ENCODE measurements at regions not wholly inside any gene's neighbourhood (a gene's known extent, or its start where the extent isn't known, plus 50 kb on each side); places are given as distances from the start of the nearest gene placed in this dataset.

DNA sequence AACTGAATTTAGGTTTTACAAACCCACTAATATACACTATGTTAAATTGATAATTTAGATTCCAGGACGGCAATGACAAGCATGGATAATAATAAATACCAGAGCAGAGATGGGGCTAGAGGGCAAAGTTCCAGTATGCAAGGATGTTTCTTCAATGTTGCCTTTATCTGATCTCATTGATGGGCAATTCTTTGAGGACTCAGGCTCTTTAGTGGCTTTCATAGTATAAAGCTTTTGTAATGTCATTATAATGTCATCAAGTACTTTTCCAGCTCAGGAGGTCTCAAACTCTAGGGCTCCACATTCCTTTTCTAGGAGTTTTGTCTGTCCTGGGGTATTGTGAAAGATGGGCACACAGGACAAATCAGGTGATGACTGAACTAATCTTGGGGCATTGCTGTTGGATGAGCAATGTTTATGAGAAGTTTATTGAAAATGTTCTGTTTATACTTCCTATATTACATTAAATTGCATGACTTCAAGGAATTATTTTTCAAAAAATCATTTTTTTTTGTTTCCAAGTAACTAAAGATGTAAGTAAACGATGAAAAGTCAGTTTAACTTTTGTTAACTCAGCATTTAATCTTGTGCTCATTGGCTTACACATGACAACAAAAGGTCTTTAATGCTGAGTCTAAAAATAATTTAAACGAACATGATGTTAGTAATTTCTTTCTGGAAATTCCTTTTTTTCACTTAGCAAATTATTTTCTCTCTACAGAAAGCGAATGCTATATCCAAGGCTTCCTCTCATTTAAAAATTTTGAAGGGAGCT is 116.4 kb downstream of the OXSM start:
- TF ChIP-seq ZKSCAN1 (IDR thresholded peaks at IDR 0.05; ENCODE audit: low read length) (no peak), FOXA3 (CRISPR knock-in tag; IDR thresholded peaks at IDR 0.05) (no peak), POLR2AphosphoS5 (IDR thresholded peaks at IDR 0.05; ENCODE audit: low read depth, low read length) (no peak), TAF1 (CRISPR knock-in tag; IDR thresholded peaks at IDR 0.05) (no peak)

All from HepG2 (cell line).